GM13977 (cell line): ENCODE measurements at regions not wholly inside any gene's neighbourhood (a gene's known extent, or its start where the extent isn't known, plus 50 kb on each side); places are given as distances from the start of the nearest gene placed in this dataset.

ENCODE experiments used
- DNase-seq: peaks from one replicate; pipeline ENCODE4 v3.0.0; 2012; ENCODE audit warnings: low spot score
- in situ Hi-C: fragments of 300-500 bp; cut with MboI; formaldehyde crosslinking; loops from one replicate; pipeline ENCODE4 v1.12.0; 2022; ENCODE audit warnings: low sequenced_read_pairs, low pct_unique_long_range_greater_than_20kb, mixed read lengths, inconsistent platforms; ENCODE audit not compliant: unreplicated experiment
- TF ChIP-seq, protein P1 (sequence below): IDR thresholded peaks from 2 replicates; pipeline ENCODE4 v1.5.1; 2012; ENCODE audit warnings: mild to moderate bottlenecking, control low read depth; ENCODE audit not compliant: insufficient read depth; ENCODE audit errors: extremely low read depth, missing control alignments

GRCh38 chr5:2909035-2909434, 157.6 kb upstream of the IRX2 start:
- no peak for DNase-seq
- in situ Hi-C loops, result no loop called here
- TF ChIP-seq, protein P1, sequence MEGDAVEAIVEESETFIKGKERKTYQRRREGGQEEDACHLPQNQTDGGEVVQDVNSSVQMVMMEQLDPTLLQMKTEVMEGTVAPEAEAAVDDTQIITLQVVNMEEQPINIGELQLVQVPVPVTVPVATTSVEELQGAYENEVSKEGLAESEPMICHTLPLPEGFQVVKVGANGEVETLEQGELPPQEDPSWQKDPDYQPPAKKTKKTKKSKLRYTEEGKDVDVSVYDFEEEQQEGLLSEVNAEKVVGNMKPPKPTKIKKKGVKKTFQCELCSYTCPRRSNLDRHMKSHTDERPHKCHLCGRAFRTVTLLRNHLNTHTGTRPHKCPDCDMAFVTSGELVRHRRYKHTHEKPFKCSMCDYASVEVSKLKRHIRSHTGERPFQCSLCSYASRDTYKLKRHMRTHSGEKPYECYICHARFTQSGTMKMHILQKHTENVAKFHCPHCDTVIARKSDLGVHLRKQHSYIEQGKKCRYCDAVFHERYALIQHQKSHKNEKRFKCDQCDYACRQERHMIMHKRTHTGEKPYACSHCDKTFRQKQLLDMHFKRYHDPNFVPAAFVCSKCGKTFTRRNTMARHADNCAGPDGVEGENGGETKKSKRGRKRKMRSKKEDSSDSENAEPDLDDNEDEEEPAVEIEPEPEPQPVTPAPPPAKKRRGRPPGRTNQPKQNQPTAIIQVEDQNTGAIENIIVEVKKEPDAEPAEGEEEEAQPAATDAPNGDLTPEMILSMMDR, result no peak

GRCh38 chr5:2908086-2908485, 156.6 kb upstream of the IRX2 start:
- TF ChIP-seq, protein P1, result no peak
- in situ Hi-C loops, result no loop called here

DNA sequence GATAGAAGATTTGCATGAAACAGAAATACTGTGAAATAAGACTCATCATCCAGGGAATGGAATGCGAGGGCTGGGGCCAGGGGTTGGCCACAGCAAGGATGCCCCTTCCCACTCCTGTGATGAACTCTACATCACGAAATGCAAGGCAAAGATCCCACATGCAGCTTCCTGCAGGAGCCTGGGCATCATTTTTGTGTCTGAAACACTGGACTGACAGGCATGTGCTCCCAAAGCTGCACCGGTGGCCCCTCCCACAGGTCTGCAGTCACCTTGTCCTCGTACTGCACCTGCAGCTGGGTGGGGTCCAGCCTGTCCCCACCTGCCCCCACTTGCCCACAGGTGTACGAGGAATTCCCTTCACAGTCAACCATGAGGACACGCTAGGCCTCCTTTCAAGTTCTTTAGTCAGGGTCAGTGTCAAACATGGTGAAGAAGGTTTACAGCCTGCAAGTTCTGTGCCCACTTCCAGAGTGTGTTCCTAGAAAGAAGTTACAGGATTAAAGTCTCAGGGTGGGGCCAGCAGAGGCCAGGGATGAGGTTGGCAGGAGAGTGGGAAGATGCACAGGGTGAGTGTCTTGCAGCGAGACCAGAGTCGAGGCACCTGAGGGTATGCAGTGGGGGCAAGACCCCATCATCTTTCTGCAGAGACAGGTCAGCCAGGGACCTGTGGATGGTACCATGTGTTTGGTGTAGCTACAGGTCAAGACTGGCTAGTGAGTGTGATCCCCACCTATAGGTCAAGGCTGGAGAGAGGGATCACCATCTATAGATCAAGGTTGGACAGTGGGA, 155.0 kb upstream of the IRX2 start:
- TF ChIP-seq, protein P1, result no peak
- no peak for DNase-seq
- in situ Hi-C loops, result no loop called here

More at GRCh38 chr5:2908086-2908485, 156.6 kb upstream of the IRX2 start:
- DNase-seq, result no peak

DNA sequence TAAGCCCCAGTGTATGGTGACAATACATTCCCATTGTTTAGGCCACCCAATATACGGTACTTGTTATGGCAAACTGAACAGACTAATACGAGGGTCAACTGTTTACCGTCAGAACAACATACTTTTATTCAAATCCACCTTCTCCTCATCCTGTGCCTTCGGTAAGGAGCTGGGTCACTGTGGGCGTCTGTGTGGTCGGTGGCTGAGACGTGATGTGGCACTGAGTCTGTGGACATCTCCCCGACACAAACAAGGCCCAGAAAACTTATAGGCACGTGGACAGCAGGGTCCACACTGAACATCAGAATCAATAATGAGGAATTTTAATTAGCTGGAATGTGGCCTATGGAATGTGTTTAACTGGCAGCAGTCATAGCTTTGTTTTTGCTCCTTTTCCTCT, 154.3 kb upstream of the IRX2 start:
- DNase-seq, result no peak
- TF ChIP-seq, protein P1, result no peak
- in situ Hi-C loops, result no loop called here

DNA sequence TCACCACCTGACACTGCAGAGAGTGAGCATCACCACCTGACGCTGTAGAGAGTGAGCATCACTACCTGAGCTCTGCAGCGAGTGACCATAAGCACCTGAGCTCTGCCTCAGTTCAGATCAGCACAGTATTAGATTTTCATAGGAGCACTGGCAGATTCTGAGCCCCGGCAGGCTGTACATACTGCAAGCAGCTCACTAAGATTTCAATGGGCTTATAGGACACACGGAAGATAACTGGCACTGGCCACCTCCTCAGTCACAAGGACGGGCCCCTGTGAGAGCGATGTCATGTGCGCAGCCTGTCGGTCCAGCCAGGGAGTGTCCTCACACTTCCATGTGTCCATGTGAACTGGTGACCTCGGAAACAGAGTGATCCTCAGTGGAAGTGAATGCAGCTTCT, 153.5 kb upstream of the IRX2 start:
- in situ Hi-C loops, result no loop called here
- no peak for DNase-seq
- TF ChIP-seq, protein P1, result no peak

- in situ Hi-C loops, result no loop called here
- TF ChIP-seq, protein P1, result no peak
- no peak for DNase-seq
Measured at GRCh38 chr5:2904399-2904798, 152.9 kb upstream of the IRX2 start.
